Fibroblast of lung (primary cell): ENCODE measurements at regions not wholly inside any gene's neighbourhood (a gene's known extent, or its start where the extent isn't known, plus 50 kb on each side); places are given as distances from the start of the nearest gene placed in this dataset.

Source experiments
- EZH2 ChIP-seq: IDR thresholded peaks from 2 replicates; pipeline ENCODE4 v1.5.1; 2012; ENCODE audit warnings: low read length, control low read depth, mild to moderate bottlenecking; ENCODE audit errors: missing control alignments
- TF ChIP-seq, protein P1 (sequence below), 2 donors: IDR thresholded peaks in 1 of 2; conservative IDR thresholded peaks in 1 of 2; 1 replicate in 1 of 2; 2 replicates in 1 of 2; pipeline ENCODE4 v1.5.1; 2011 to 2012; ENCODE audit warnings: low read length in 2 of 2, control low read depth in 1 of 2, inconsistent platforms in 1 of 2, low read depth in 1 of 2, mild to moderate bottlenecking in 1 of 2

DNA sequence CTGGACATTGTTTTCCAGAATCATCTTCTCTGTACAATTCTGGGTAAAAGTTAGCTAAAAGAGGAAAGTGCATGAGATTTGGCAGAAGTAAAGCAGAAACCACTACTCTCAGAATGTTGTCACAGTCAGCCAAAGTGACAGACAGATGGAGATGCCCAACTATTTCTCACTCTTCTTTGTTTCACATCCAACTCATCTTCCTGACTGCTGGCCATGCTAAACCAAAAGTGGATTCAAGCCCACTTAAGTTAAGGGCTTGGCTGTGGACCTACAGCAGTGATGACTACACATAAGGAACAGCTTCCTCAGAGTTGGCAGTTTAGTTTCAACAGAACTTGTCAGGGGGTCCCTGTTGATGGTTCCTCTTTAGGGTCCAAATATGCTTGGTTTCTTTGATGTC is 730.2 kb downstream of the LRRIQ3 start:
- TF ChIP-seq, protein P1, sequence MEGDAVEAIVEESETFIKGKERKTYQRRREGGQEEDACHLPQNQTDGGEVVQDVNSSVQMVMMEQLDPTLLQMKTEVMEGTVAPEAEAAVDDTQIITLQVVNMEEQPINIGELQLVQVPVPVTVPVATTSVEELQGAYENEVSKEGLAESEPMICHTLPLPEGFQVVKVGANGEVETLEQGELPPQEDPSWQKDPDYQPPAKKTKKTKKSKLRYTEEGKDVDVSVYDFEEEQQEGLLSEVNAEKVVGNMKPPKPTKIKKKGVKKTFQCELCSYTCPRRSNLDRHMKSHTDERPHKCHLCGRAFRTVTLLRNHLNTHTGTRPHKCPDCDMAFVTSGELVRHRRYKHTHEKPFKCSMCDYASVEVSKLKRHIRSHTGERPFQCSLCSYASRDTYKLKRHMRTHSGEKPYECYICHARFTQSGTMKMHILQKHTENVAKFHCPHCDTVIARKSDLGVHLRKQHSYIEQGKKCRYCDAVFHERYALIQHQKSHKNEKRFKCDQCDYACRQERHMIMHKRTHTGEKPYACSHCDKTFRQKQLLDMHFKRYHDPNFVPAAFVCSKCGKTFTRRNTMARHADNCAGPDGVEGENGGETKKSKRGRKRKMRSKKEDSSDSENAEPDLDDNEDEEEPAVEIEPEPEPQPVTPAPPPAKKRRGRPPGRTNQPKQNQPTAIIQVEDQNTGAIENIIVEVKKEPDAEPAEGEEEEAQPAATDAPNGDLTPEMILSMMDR (conservative IDR thresholded peaks at IDR 0.05 in 1 of 2, IDR thresholded peaks at IDR 0.05 in 1 of 2; ENCODE audit: low read depth in 1 of 2, low read length in 2 of 2) = no peak
- no peak for TF ChIP-seq EZH2
